ENCODE measurements at regions not wholly inside any gene's neighbourhood (a gene's known extent, or its start where the extent isn't known, plus 50 kb on each side); places are given as distances from the start of the nearest gene placed in this dataset.
"Not testable (repeated sequence)": the region's sequence is repeated elsewhere in the genome, so short reads cannot be mapped to it uniquely, and the experiment has no call there.

DNA sequence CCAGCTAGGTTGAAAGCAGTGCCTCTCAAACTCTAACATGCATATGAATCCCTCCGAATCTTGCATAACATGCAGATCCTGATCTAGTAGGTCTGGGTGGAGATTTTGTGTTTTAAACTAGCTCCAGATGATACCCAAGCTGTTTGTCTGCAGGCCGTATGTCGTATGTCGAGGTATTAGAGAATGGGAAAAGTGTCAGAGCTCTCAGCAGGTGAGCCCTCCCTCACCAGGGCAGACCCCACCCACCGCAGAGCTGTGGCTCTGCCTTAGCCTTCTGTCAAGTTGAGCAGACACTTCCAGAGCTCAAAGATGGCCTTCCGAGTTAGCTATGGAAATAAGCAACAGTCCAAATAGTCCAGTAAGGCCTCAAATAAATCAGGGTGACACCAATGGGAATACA, 83.2 kb upstream of the MAP3K1 start (continued):
- TF ChIP-seq, protein P1, sequence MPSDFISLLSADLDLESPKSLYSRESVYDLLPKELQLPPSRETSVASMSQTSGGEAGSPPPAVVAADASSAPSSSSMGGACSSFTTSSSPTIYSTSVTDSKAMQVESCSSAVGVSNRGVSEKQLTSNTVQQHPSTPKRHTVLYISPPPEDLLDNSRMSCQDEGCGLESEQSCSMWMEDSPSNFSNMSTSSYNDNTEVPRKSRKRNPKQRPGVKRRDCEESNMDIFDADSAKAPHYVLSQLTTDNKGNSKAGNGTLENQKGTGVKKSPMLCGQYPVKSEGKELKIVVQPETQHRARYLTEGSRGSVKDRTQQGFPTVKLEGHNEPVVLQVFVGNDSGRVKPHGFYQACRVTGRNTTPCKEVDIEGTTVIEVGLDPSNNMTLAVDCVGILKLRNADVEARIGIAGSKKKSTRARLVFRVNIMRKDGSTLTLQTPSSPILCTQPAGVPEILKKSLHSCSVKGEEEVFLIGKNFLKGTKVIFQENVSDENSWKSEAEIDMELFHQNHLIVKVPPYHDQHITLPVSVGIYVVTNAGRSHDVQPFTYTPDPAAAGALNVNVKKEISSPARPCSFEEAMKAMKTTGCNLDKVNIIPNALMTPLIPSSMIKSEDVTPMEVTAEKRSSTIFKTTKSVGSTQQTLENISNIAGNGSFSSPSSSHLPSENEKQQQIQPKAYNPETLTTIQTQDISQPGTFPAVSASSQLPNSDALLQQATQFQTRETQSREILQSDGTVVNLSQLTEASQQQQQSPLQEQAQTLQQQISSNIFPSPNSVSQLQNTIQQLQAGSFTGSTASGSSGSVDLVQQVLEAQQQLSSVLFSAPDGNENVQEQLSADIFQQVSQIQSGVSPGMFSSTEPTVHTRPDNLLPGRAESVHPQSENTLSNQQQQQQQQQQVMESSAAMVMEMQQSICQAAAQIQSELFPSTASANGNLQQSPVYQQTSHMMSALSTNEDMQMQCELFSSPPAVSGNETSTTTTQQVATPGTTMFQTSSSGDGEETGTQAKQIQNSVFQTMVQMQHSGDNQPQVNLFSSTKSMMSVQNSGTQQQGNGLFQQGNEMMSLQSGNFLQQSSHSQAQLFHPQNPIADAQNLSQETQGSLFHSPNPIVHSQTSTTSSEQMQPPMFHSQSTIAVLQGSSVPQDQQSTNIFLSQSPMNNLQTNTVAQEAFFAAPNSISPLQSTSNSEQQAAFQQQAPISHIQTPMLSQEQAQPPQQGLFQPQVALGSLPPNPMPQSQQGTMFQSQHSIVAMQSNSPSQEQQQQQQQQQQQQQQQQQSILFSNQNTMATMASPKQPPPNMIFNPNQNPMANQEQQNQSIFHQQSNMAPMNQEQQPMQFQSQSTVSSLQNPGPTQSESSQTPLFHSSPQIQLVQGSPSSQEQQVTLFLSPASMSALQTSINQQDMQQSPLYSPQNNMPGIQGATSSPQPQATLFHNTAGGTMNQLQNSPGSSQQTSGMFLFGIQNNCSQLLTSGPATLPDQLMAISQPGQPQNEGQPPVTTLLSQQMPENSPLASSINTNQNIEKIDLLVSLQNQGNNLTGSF (CRISPR knock-in tag; IDR thresholded peaks at IDR 0.05): no peak

DNA sequence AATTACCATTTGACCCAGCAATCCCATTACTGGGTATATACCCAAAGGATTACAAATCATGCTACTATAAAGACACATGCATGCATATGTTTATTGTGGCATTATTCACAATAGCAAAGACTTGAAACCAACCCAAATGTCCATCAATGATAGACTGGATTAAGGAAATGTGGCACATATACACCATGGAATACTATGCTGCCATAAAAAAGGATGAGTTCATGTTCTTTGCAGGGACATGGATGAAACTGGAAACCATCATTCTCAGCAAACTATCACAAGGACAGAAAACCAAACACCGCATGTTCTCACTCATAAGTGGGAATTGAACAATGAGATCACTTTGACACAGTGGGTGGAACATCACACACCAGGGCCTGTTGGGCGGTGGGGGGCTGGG, 83.9 kb upstream of the MAP3K1 start:
- H3K9ac ChIP-seq (ENCODE audit: insufficient read depth, low read depth, low read length); CTCF ChIA-PET (ENCODE audit: low intra/inter-chr PET ratio, low total read pairs); ATAC-seq; BruUV-seq (replicated peaks); FAIRE-seq; H2AFZ ChIP-seq (ENCODE audit: low read length); H3K4me2 ChIP-seq (ENCODE audit: low read depth, low read length); H3K27me3 ChIP-seq (ENCODE audit: control insufficient read depth in 1 of 2, insufficient read depth in 2 of 2, low read length in 2 of 2); H3K4me3 ChIP-seq (replicated peaks in 1 of 3; ENCODE audit: insufficient read depth in 1 of 3, low read depth in 2 of 3, low read length in 3 of 3); H3K27ac ChIP-seq (ENCODE audit: extremely low read length, insufficient read depth, low read length); POLR2A ChIA-PET; H4K20me1 ChIP-seq (ENCODE audit: insufficient read depth, low read length); H3K9me3 ChIP-seq (ENCODE audit: low read length); in situ Hi-C loops (cut with HindIII; ENCODE audit: extremely low pct_ligation_motif_present, low pct_unique_long_range_greater_than_20kb); H3K79me2 ChIP-seq (ENCODE audit: insufficient read depth, low read length); intact Hi-C loops (cut with micrococcal nuclease; ENCODE audit: unreplicated experiment); H3K36me3 ChIP-seq (replicated peaks in 1 of 2; ENCODE audit: control insufficient read depth in 1 of 2, insufficient read depth in 2 of 2, low read length in 2 of 2); H3K4me1 ChIP-seq (ENCODE audit: insufficient read depth, low read length); DNase-seq (ENCODE audit: low spot score): not testable (repeated sequence)
- WGBS (ENCODE audit: low lambda C conversion rate): 54% methylated on average over 2 of the region's 2 CpGs

DNA sequence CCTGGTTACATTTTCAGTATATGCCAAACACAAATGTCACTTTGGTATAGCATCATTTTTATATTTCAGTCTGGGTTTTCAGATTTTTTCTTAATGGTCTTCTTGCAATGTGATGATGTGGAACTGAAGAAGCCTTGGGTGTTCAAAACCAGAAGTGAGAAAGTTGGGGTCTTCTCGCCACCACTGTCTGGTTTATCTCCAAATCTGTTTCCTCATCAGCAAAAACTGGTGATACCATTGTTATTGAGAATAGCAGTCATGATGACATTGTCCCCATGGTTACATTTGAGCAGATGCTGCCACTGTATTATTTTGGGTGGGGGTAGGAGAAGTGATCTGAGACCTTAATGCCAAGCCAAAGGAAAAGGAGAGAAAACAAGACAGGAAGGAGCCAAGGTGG, 85.9 kb upstream of the MAP3K1 start:
- ChIA-PET POLR2A (no interaction called here), CTCF (ENCODE audit: low intra/inter-chr PET ratio, low total read pairs) (no interaction called here)
- in situ Hi-C loops (cut with HindIII; ENCODE audit: extremely low pct_ligation_motif_present, low pct_unique_long_range_greater_than_20kb): no loop called here
- Histone ChIP-seq H3K9ac (ENCODE audit: insufficient read depth, low read depth, low read length) (no peak overlapping the region), H3K4me3 (replicated peaks in 1 of 3; ENCODE audit: insufficient read depth in 1 of 3, low read depth in 2 of 3, low read length in 3 of 3) (no peak overlapping the region), H3K79me2 (ENCODE audit: insufficient read depth, low read length) (no peaks in the 10 kb centered on the region), H3K36me3 (replicated peaks in 1 of 2; ENCODE audit: control insufficient read depth in 1 of 2, insufficient read depth in 2 of 2, low read length in 2 of 2) (no peaks in the 10 kb centered on the region), H3K4me2 (ENCODE audit: low read depth, low read length) (no peak overlapping the region), H3K9me3 (ENCODE audit: low read length) (no peaks in the 10 kb centered on the region), H3K4me1 (ENCODE audit: insufficient read depth, low read length) (no peaks in the 10 kb centered on the region), H4K20me1 (ENCODE audit: insufficient read depth, low read length) (no peaks in the 10 kb centered on the region), H3K27ac (ENCODE audit: extremely low read length, insufficient read depth, low read length) (no peak overlapping the region), H3K27me3 (ENCODE audit: control insufficient read depth in 1 of 2, insufficient read depth in 2 of 2, low read length in 2 of 2) (peaks cover 0 to 3% of the 10 kb centered on the region in 2 experiments; a peak in 1 of 5 replicates), H2AFZ (ENCODE audit: low read length) (no peak overlapping the region)
- DNase-seq (ENCODE audit: low spot score): no peak
- no peak for FAIRE-seq
- intact Hi-C loops (cut with micrococcal nuclease; ENCODE audit: unreplicated experiment): no loop called here
- ATAC-seq: no peak
- 13% methylated on average over 1 of the region's 1 CpG for WGBS (ENCODE audit: low lambda C conversion rate)
- no TSS peak for BruUV-seq (replicated peaks)
- TF ChIP-seq, protein P2, sequence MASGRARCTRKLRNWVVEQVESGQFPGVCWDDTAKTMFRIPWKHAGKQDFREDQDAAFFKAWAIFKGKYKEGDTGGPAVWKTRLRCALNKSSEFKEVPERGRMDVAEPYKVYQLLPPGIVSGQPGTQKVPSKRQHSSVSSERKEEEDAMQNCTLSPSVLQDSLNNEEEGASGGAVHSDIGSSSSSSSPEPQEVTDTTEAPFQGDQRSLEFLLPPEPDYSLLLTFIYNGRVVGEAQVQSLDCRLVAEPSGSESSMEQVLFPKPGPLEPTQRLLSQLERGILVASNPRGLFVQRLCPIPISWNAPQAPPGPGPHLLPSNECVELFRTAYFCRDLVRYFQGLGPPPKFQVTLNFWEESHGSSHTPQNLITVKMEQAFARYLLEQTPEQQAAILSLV (CRISPR knock-in tag; IDR thresholded peaks at IDR 0.05; ENCODE audit: borderline replicate concordance): no peak
- TF ChIP-seq, protein P3, sequence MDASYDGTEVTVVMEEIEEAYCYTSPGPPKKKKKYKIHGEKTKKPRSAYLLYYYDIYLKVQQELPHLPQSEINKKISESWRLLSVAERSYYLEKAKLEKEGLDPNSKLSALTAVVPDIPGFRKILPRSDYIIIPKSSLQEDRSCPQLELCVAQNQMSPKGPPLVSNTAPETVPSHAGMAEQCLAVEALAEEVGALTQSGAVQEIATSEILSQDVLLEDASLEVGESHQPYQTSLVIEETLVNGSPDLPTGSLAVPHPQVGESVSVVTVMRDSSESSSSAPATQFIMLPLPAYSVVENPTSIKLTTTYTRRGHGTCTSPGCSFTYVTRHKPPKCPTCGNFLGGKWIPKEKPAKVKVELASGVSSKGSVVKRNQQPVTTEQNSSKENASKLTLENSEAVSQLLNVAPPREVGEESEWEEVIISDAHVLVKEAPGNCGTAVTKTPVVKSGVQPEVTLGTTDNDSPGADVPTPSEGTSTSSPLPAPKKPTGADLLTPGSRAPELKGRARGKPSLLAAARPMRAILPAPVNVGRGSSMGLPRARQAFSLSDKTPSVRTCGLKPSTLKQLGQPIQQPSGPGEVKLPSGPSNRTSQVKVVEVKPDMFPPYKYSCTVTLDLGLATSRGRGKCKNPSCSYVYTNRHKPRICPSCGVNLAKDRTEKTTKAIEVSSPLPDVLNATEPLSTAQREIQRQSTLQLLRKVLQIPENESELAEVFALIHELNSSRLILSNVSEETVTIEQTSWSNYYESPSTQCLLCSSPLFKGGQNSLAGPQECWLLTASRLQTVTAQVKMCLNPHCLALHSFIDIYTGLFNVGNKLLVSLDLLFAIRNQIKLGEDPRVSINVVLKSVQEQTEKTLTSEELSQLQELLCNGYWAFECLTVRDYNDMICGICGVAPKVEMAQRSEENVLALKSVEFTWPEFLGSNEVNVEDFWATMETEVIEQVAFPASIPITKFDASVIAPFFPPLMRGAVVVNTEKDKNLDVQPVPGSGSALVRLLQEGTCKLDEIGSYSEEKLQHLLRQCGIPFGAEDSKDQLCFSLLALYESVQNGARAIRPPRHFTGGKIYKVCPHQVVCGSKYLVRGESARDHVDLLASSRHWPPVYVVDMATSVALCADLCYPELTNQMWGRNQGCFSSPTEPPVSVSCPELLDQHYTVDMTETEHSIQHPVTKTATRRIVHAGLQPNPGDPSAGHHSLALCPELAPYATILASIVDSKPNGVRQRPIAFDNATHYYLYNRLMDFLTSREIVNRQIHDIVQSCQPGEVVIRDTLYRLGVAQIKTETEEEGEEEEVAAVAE (CRISPR knock-in tag; IDR thresholded peaks at IDR 0.05; ENCODE audit: borderline replicate concordance): no peak
- TF ChIP-seq ZNF747 (CRISPR knock-in tag; IDR thresholded peaks at IDR 0.05; ENCODE audit: borderline replicate concordance): no peak
- no peak for TF ChIP-seq PLRG1 (conservative IDR thresholded peaks at IDR 0.05)
- TF ChIP-seq MXD4 (CRISPR knock-in tag; IDR thresholded peaks at IDR 0.05): no peak

Measured in HepG2 (cell line).